ENCODE measurements at regions not wholly inside any gene's neighbourhood (a gene's known extent, or its start where the extent isn't known, plus 50 kb on each side); places are given as distances from the start of the nearest gene placed in this dataset.

DNA sequence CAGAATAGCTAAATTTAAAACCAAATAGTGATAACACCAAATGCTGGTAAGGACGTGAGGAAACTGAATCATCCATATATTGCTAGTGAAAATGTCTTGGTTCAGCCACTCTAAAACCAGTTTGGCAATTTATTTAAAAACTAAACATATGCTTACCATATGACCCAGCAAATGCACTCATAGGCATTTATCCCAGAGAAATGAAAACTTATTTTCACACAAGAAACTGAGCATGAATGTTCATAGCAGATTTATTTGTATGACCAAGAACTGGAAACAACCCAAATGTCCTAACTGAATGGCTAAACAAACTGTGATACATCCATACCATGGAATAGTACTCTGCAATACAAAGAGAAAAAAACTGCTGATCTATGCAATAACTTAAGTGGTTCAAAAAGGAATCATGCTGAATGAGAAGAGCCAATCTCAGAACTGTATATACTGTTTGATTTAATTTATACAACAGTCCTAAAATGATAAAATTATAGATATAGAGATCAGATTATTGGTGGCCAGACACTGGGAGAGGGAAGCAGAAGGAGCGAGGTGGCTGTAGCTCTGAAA lies 115.6 kb upstream of the ADGRF1 start:
- Histone ChIP-seq H3K9me3 (ENCODE audit: low read depth) (no peaks in the 10 kb centered on the region), H3K4me1 (ENCODE audit: low read depth) (no peaks in the 10 kb centered on the region), H3K27ac (no peak overlapping the region), H3K27me3 (no peaks in the 10 kb centered on the region), H3K36me3 (no peaks in the 10 kb centered on the region), H3K4me3 (no peak overlapping the region)
- TF ChIP-seq, protein P1, sequence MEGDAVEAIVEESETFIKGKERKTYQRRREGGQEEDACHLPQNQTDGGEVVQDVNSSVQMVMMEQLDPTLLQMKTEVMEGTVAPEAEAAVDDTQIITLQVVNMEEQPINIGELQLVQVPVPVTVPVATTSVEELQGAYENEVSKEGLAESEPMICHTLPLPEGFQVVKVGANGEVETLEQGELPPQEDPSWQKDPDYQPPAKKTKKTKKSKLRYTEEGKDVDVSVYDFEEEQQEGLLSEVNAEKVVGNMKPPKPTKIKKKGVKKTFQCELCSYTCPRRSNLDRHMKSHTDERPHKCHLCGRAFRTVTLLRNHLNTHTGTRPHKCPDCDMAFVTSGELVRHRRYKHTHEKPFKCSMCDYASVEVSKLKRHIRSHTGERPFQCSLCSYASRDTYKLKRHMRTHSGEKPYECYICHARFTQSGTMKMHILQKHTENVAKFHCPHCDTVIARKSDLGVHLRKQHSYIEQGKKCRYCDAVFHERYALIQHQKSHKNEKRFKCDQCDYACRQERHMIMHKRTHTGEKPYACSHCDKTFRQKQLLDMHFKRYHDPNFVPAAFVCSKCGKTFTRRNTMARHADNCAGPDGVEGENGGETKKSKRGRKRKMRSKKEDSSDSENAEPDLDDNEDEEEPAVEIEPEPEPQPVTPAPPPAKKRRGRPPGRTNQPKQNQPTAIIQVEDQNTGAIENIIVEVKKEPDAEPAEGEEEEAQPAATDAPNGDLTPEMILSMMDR (IDR thresholded peaks at IDR 0.05; ENCODE audit: low read depth, low read length): no peak
- DNase-seq (ENCODE audit: low read depth in 1 of 2, low spot score in 1 of 2): no peak

DNA sequence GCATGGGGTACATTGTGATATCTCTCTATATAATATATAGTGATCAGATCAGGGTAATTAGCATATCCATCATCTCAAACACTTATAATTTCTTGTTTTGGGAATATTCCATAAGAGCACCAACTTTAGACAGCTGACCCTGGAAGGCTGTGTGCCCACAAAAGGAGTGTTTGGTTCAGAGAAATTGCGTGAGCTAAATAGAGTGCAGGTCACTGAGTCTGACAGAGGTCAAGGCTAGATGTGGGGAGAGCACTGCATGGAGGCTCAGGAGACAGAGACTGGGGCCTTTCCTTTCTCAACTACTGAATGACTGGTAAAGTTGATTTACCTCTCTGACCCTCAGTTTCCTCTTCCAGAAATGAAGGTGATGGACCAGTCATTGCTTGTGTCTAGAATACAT lies 114.9 kb upstream of the ADGRF1 start:
- Histone ChIP-seq H3K4me3 (no peak overlapping the region), H3K9me3 (ENCODE audit: low read depth) (no peaks in the 10 kb centered on the region), H3K27ac (no peak overlapping the region), H3K4me1 (ENCODE audit: low read depth) (no peaks in the 10 kb centered on the region), H3K36me3 (no peaks in the 10 kb centered on the region), H3K27me3 (no peaks in the 10 kb centered on the region)
- DNase-seq (ENCODE audit: low read depth in 1 of 2, low spot score in 1 of 2): no peak
- TF ChIP-seq, protein P1 (IDR thresholded peaks at IDR 0.05; ENCODE audit: low read depth, low read length): no peak

DNA sequence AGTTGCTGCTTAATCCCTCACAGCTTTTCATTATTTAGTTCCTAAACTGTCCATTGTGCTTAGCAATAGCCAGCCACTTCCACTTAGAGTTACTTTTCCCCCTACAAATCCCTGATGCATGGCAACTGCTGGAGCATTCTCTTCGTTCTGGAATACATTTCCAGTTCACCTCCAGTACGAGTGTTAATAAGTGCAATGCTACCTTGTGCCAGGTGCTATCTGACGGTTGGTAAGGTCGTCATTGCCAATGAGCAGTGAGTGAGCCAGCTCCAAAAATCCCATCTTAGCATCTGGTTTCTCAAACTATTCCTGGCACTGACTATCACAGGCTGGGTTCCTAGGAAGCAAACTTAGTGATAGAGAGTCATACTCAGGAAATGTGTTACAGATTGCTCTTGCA lies 114.1 kb upstream of the ADGRF1 start:
- H3K27ac ChIP-seq: no peak overlapping the region
- TF ChIP-seq, protein P1 (IDR thresholded peaks at IDR 0.05; ENCODE audit: low read depth, low read length): no peak
- no peaks in the 10 kb centered on the region for H3K4me1 ChIP-seq (ENCODE audit: low read depth)
- H3K27me3 ChIP-seq: no peaks in the 10 kb centered on the region
- H3K9me3 ChIP-seq (ENCODE audit: low read depth): no peaks in the 10 kb centered on the region
- no peak for DNase-seq (ENCODE audit: low read depth in 1 of 2, low spot score in 1 of 2)
- H3K36me3 ChIP-seq: no peaks in the 10 kb centered on the region
- no peak overlapping the region for H3K4me3 ChIP-seq

DNA sequence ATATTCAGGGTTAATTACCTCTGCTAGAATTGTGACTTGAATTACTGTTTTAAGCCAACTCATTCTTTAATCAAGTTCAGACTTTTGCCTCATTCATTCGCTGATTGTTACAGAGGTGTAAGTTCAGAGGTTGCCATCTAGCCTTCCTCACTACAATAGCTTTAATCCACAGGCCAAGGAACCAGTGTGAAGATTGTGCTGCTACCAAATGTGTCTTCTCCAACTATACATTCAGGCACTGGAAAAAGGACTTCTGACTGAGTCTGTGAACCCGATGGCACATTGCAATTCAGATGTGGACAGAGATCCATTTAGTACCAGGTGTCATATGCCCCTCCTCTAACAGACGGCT lies 111.2 kb upstream of the ADGRF1 start:
- Histone ChIP-seq H3K4me3 (no peak overlapping the region), H3K27ac (no peak overlapping the region), H3K36me3 (no peaks in the 10 kb centered on the region), H3K27me3 (no peaks in the 10 kb centered on the region), H3K4me1 (ENCODE audit: low read depth) (no peaks in the 10 kb centered on the region), H3K9me3 (ENCODE audit: low read depth) (no peaks in the 10 kb centered on the region)
- TF ChIP-seq, protein P1 (IDR thresholded peaks at IDR 0.05; ENCODE audit: low read depth, low read length): no peak
- no peak for DNase-seq (ENCODE audit: low read depth in 1 of 2, low spot score in 1 of 2)

DNA sequence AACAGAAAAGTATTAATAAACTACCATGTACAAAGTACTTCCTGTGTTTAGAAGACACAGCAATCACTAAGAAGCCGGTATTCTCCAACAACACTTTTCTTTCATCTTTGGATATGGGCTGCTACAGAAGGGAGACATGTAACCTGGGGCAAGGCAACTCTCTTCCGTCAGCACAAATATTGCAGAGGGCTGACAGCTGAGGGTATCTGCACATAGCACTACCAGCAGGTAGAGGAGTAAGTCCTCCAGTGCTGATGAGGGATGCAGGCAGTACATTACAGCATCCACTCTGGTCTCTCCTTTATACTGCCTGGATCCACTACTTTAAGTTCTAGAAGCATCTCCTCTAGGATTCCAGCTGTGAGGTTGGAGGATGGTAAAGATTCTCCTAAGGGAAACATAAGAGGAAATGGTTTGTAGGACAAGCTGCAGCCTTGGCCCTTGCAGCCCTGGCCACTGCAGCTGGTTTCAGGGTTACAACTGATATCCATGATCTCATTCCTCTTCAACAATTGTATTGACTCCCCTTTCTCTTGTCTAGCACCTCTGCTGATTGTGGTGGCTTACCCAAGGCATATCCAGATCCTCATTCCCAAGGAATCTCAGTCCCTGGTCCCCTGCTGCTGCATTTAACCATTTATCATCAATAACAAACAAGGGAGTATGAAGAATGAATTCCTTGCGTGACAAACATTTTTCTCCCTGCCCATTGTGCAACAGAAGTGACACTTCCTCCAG lies 110.7 kb upstream of the ADGRF1 start:
- no peak overlapping the region for H3K27ac ChIP-seq
- peak in 1 of 2 donors; percentile 64 for DNase-seq (ENCODE audit: low read depth in 1 of 2, low spot score in 1 of 2)
- TF ChIP-seq, protein P1 (IDR thresholded peaks at IDR 0.05; ENCODE audit: low read depth, low read length): no peak

More for the DNA sequence above, 110.7 kb upstream of the ADGRF1 start:
- Histone ChIP-seq H3K4me1 (ENCODE audit: low read depth) (no peaks in the 10 kb centered on the region), H3K9me3 (ENCODE audit: low read depth) (no peaks in the 10 kb centered on the region), H3K4me3 (no peak overlapping the region), H3K27me3 (no peaks in the 10 kb centered on the region), H3K36me3 (no peaks in the 10 kb centered on the region)

All from cardiac muscle cell (in vitro differentiated cells and primary cell).